Activated naive CD4-positive, alpha-beta T cell treated with Interleukin-2 at 50 U/mL for 16 hours (primary cell): ENCODE measurements at regions not wholly inside any gene's neighbourhood (a gene's known extent, or its start where the extent isn't known, plus 50 kb on each side); places are given as distances from the start of the nearest gene placed in this dataset.
"Not testable (repeated sequence)": the region's sequence is repeated elsewhere in the genome, so short reads cannot be mapped to it uniquely, and the experiment has no call there.

ENCODE experiments used
- DNase-seq: peaks from one replicate; pipeline ENCODE4 v3.0.0-alpha.2; 2020

GRCh38 chr17:62322313-62322712, 58.0 kb upstream of the EFCAB3 start:
- DNase-seq = no peak

DNA sequence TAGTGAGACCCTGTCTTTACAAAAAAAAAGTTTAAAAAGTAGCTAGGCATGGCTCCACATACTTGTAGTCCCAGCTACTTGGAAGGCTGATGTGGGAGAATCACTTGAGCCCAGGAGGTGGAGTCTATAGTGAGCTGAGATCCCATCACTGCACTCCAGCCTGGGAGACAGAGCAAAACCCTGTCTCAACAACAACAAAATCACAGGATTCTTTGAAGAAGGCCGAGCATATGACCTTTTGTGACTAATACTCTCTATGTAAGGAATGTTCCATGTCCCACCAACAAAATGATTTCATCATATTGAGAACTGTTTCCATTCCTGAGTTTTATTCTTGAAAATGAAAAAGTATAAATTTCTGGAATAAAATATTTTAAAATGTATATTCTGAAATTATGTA, 58.9 kb upstream of the EFCAB3 start:
- no peak for DNase-seq

DNA sequence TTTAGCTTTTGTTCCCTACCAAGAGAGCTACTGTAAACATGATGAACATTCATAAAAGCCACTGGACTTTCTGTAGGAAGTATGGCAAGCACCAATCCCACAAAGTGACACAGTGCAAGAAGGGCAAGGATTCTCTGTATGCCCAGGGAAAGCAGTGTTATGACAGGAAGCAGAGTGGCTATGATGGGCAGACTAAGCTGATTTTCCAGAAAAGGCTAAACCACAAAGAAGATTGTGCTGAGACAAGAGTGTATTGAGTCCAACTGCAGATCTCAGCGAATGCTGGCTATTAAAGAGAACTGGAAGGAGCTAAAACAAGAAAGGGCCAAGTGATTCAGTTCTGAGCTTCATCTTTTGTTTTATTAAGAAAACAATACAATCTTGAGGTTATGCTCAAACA, 60.5 kb upstream of the EFCAB3 start:
- no peak for DNase-seq

DNA sequence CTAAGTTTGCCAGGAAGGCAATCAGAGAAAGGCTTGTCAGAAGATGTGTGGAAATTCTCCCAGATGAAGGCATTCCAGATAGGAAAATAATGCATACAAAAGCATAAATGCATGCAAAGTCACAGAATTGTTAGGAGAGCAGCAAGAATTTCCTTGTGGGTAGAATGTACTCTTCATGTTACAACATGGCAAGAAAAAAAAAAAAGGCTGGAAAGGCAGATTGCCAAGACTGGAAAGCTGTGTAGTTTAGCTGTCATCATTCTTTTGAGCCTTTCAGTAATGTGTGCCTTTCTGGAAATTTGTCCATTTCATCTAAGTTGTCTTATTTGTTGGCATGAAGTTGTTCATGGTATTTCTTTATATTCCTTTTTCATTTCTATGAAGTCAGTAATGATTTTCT, 71.0 kb upstream of the EFCAB3 start:
- no peak for DNase-seq

DNA sequence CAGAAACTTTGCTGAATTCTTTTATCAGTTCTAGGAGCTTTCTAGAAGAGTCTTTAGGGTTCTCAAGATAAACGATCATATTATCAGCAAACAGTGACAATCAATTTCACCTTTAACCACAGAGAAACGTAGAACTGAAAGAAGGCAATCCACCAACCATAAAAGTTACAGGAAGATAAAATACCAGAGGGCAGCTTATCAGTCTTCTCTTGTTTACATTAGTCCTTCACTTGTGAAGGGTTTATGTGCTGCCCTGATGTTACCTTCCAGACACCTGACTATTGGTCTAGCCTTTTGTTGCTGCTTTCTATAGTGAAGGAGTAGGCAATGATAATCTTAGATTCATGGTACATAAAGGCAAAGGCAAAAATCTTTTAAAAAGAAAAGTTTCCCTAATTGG, 73.2 kb upstream of the EFCAB3 start:
- no peak for DNase-seq

- no peak for DNase-seq
Measured at GRCh38 chr17:62303476-62303875, 76.9 kb upstream of the EFCAB3 start.

DNA sequence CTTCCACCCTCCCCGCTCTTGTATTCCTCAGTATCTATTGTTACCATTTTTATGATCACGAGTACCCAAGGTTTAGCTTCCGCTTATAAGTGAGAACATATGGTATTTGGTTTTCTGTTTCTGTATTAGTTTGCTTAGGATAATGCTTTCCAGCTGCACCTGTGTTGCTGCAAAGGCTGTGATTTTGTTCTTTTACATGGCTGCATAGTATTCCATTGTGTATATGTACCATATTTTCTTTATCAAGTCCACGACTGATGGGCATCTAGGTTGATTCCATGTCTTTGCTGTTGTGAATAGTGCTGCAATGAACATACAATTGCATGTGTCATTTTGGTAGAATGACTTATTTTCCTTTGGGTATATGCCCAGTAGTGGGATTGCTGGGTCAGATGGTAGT, 79.7 kb upstream of the EFCAB3 start:
- no peak for DNase-seq

DNA sequence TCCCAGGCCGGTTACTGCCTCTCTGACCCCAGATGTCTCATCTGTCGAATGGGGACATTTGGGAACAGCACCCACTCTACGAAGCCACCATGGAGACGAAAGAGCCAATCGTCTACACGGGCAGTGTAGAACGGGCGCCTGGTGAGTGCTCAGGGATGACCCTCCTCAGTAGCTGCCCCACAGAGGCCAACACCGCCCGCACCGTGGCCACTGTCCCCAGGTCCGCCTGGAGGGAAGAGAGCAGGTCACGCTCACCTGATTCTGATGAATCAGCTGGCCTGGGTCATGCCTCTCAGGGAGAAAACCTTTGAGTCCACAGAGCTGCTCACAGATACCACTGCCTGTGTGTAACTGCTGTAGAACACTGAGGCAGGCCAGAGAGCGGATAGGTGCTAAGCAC, 105.1 kb upstream of the EFCAB3 start:
- DNase-seq = not testable (repeated sequence)

- DNase-seq = not testable (repeated sequence)
Measured at GRCh38 chr17:62268361-62268760, 112.0 kb upstream of the EFCAB3 start.

DNA sequence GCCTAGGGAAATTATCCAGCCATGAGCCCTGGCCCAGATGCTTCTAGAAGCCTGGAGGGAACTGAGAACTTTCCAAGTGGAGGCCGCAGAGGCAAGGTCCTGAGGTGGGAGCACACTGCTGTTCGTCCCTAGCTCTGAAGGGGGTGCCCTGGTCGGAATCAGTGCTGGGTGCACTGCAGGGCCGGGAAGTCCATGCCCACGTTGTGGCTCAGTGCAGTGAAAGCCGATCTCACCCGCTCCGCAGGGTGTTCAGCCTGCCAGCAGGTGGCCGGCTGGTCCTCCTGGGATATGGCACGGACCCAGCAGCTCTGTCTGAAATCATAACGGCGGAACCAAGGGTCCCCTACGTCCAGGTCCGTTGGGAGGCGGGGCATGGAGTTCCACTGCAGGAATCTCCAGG, 115.4 kb upstream of the EFCAB3 start:
- DNase-seq = not testable (repeated sequence)

GRCh38 chr17:62255791-62256190, 124.6 kb upstream of the EFCAB3 start:
- not testable (repeated sequence) for DNase-seq

- not testable (repeated sequence) for DNase-seq
Measured at GRCh38 chr17:62242076-62242475, 138.3 kb upstream of the EFCAB3 start.

- not testable (repeated sequence) for DNase-seq
Measured at GRCh38 chr17:62239569-62239968, 140.8 kb upstream of the EFCAB3 start.

DNA sequence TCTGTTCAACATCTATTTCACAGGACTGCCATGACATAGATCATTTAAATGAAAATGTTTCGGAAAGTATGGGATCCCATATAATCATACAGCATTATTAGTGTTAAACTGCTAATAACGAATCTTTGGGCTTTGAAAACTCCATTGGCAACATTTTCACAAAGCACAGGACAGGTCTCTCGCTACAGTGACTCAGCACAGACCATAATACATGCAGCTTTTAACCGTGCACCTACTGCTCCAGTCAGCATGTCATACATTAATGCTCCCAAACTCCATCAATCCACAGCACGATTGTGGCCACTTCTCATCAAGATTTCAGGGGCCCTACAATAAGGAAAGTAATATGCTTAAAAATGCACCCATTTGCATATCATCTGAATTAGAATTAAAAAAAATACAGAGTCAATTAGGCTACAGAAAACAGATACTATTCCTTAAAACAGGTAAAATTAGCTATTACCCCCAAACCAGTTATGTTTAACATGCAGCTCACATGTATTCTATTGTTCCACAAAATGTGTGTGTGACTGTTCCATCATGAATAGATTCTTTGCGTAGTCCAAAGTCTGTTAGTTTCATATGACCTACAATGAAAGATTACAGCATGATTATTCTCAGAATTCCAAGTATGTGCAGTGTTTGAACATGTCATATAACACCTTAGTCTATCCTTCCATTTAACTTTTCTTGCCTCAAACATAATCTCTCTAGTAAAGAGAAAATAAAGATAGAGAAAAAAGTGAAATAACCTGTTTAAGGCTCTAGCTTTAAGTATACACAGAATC, 141.6 kb upstream of the EFCAB3 start:
- not testable (repeated sequence) for DNase-seq

DNA sequence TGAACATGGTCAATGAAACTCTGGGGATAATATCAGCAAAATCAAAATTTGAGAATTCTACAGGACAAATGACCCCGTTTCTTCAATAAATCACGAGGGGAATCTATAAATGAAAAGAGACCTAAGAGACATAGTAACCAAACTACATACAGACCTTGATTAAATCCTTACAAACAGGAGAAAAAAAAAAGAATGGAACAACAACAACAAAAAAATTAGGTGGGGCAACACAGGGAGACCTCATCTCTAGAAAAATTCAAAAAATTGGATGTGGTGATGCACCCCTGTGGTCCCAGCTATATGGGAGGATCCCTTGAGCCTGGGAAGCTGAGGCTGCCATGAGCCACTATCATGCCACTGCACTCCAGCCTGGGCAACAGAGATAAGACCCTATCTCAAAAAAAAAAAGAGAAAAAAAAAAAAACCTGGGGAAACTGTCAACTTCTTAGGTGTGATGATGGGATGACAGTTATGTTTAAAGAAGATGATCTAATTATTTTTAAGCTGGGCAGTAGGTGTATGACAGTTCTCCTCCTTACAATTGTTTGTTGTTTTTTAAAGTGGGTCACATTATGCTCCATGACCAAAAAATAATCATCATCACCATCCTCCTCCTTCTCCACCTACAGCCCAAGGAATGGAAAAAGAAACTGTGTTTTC, 146.4 kb upstream of the EFCAB3 start:
- DNase-seq = not testable (repeated sequence)

DNA sequence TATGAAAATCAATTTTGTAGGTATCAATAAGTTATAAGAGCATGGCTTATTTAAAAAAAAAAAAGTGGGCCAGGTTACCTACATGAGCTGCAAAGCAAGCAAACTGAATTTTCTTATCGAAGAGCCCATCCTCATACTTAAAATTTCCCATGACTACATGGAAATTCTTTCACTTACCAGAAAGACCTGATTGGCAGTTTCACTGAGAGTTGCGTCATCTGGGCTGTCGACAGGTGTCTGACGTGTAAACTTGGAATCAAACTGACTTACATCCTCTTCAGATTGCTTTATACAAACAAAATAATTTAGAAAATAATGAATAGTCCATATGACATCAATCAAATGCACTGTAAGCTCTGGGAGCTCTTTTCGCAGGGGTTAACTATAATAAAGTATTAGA, 149.1 kb upstream of the EFCAB3 start:
- not testable (repeated sequence) for DNase-seq

DNA sequence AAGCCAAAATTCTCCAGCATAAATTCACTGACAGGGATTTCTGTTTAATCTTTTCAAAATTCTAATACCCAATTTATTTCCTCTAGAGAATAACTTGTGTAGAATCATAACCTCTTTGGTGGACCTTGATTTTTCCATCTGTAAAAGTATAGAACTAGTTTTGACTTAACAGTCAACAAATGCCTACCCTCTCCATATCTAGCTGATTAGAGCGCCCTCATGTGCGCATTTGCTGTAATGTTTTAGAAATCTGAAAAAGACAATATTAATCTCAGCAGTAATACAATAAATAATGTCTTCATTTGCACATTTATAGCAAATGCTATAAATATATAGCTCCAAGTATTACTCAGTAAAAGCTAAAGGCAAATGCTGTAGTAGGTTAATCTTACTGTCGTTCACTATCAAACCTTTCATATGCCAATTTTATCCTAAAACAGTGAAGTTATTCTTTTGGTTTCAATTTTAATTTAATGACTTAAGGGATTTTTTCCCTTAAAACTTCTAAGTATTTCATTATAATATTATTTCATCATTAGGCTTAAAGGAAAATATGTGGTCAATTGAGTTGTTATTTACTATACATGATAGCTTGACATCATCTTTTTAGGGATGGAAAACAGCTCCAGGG, 153.6 kb upstream of the EFCAB3 start:
- not testable (repeated sequence) for DNase-seq

DNA sequence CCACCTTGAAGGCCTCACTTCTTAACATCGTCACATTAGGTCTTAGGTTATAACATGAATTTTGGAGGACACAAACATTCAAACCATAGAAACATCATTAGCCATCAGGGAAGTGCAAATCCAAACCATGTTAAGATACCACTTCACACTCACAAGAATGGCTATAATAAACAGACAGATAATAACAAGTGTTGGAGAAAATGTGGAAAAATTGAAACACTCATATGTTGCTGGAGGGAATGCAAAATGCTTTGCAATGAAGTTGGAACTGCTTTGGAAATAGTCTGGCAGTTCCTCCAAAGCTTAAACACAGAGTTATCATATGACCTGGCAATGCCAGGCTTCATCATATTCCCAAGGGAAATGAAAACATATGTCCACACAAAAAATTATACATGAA, 156.8 kb upstream of the EFCAB3 start:
- DNase-seq = not testable (repeated sequence)

DNA sequence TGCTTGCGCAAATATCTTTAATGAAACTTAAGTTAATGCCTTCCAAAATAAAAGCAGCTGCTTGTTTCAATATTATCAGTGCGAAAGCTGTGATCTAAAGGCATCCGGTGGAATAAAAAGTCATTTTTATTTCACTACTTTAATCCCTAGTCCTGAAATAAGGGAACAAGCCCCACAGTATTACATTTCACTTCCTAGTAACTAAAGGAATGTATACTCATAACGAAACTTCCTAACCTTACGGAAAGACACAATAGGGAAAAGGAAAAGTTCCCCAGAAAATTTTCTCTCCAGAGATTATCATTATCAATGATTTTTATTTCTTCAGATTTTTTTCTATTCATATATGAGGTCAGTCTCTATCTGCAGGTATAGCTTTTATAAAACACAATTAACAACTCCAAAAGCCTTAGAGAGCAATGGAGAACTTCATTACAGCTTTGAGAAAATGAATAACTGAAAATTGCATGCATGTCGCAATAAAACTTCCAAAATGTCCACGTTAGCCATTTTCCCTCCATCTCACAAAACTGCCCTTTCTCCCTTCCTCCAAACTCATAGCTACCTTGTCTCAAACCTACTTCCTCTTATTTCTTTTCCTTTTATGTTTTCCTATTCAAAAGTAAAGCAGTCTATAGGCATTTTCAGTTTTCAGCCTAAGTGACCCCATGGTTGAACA, 154.3 kb upstream of the MED13 start:
- no peak for DNase-seq

DNA sequence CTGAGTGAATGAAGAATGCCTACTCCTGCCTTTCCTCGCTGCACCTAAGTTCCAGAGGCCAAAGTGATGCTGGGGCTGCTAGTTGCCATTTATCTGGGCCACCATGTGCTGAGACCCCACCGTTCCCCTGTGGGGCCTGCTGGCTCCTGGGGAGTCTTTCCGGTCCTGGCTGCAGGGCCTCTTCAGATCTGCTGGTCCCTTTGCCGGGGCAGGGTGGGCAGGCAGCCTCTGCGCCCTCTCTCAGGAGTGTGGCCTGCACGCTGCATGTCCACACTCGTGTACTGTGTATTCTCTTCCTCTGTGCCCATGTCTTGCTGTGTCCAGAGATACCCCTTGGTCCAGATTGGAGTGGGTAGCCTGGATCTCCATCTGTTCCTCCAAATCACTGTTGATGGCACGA, 151.8 kb upstream of the MED13 start:
- no peak for DNase-seq

DNA sequence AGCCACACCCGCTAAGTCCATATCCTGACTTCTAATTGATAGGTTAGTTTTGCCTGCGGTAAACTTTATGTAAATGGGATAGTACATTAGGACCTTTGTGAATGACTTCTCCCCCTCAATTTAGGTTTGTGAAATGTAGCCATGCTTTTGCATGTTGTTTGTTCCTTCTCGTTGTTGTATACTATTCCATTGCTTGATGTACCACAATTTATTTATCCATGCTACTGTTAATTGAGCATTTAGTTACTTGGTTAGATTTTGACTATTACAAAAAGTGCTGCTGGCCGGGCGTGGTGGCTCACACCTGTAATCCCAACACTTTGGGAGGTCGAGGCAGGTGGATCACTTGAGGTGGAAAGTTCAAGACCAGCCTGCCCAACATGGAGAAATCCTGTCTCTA, 150.8 kb upstream of the MED13 start:
- DNase-seq = not testable (repeated sequence)

GRCh38 chr17:62206550-62206949, 141.5 kb upstream of the MED13 start:
- no peak for DNase-seq

DNA sequence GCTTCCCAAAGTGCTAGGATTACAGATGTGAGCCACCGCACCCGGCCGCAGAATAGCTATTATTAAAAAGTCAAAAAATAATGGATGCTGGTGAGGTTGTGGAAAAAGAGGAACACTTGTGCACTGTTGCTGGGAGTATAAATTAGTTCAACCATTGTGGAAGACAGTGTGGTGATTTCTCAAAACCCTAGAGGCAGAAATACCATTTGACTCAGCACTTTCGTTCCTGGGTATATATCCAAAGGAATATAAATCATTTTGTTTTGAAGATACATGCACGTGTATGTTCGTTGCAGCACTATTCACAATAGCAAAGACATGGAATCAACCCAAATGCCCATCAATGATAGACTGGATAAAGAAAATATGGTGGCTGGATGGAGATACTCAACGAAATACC, 132.1 kb upstream of the MED13 start:
- not testable (repeated sequence) for DNase-seq
